ENCODE measurements at regions not wholly inside any gene's neighbourhood (a gene's known extent, or its start where the extent isn't known, plus 50 kb on each side); places are given as distances from the start of the nearest gene placed in this dataset.

GRCh38 chr6:968791-969190, 275.9 kb upstream of the EXOC2 start:
- H3K4me3 ChIP-seq (ENCODE audit: low read depth in 1 of 3, low read length in 3 of 3) = no peak overlapping the region
- FAIRE-seq = no peak
- H3K27ac ChIP-seq (ENCODE audit: low read depth in 1 of 3, low read length in 2 of 3) = no peak overlapping the region
- 92% methylated on average over 7 of the region's 7 CpGs for WGBS, 3 donors
- no peaks in the 10 kb centered on the region for H3K36me3 ChIP-seq (ENCODE audit: control insufficient read depth in 3 of 3, insufficient read depth in 2 of 3, low read depth in 1 of 3, low read length in 3 of 3)
- H3K4me1 ChIP-seq (ENCODE audit: control insufficient read depth in 3 of 3, insufficient read depth in 2 of 3, low read depth in 1 of 3, low read length in 2 of 3) = no peaks in the 10 kb centered on the region
- H3K9me3 ChIP-seq (ENCODE audit: control insufficient read depth in 2 of 2, insufficient read depth in 1 of 2, low read depth in 1 of 2, low read length in 1 of 2) = no peaks in the 10 kb centered on the region
- no peak for DNase-seq
- H3K27me3 ChIP-seq (ENCODE audit: control insufficient read depth in 3 of 3, insufficient read depth in 3 of 3, low read length in 3 of 3) = peaks cover 0 to 2% (median 0%) of the 10 kb centered on the region in 3 donors

GRCh38 chr6:967701-968100, 274.8 kb upstream of the EXOC2 start:
- no peak overlapping the region for H3K4me3 ChIP-seq (ENCODE audit: low read depth in 1 of 3, low read length in 3 of 3)
- FAIRE-seq (no peak), DNase-seq (no peak)
- WGBS, 3 donors = 86 to 95% (median 90%) methylated on average over 4 of the region's 4 CpGs
- no peaks in the 10 kb centered on the region for H3K36me3 ChIP-seq (ENCODE audit: control insufficient read depth in 3 of 3, insufficient read depth in 2 of 3, low read depth in 1 of 3, low read length in 3 of 3)
- no peaks in the 10 kb centered on the region for H3K9me3 ChIP-seq (ENCODE audit: control insufficient read depth in 2 of 2, insufficient read depth in 1 of 2, low read depth in 1 of 2, low read length in 1 of 2)
- no peaks in the 10 kb centered on the region for H3K4me1 ChIP-seq (ENCODE audit: control insufficient read depth in 3 of 3, insufficient read depth in 2 of 3, low read depth in 1 of 3, low read length in 2 of 3)
- H3K27me3 ChIP-seq (ENCODE audit: control insufficient read depth in 3 of 3, insufficient read depth in 3 of 3, low read length in 3 of 3) = peaks cover 0 to under 1% (median 0%) of the 10 kb centered on the region in 3 donors
- H3K27ac ChIP-seq (ENCODE audit: low read depth in 1 of 3, low read length in 2 of 3) = no peak overlapping the region

GRCh38 chr6:965343-965742, 272.4 kb upstream of the EXOC2 start:
- no peaks in the 10 kb centered on the region for H3K36me3 ChIP-seq (ENCODE audit: control insufficient read depth in 3 of 3, insufficient read depth in 2 of 3, low read depth in 1 of 3, low read length in 3 of 3)
- no peak overlapping the region for H3K27ac ChIP-seq (ENCODE audit: low read depth in 1 of 3, low read length in 2 of 3)
- no peaks in the 10 kb centered on the region for H3K9me3 ChIP-seq (ENCODE audit: control insufficient read depth in 2 of 2, insufficient read depth in 1 of 2, low read depth in 1 of 2, low read length in 1 of 2)
- H3K27me3 ChIP-seq (ENCODE audit: control insufficient read depth in 3 of 3, insufficient read depth in 3 of 3, low read length in 3 of 3) = no peaks in the 10 kb centered on the region
- no peaks in the 10 kb centered on the region for H3K4me1 ChIP-seq (ENCODE audit: control insufficient read depth in 3 of 3, insufficient read depth in 2 of 3, low read depth in 1 of 3, low read length in 2 of 3)
- H3K4me3 ChIP-seq (ENCODE audit: low read depth in 1 of 3, low read length in 3 of 3) = no peak overlapping the region
- no peak for DNase-seq
- FAIRE-seq = no peak
- WGBS, 3 donors = 85 to 97% (median 93%) methylated on average over 2 of the region's 2 CpGs

- Histone ChIP-seq H3K27ac (ENCODE audit: low read depth in 1 of 3, low read length in 2 of 3) (no peak overlapping the region), H3K9me3 (ENCODE audit: control insufficient read depth in 2 of 2, insufficient read depth in 1 of 2, low read depth in 1 of 2, low read length in 1 of 2) (no peaks in the 10 kb centered on the region), H3K4me1 (ENCODE audit: control insufficient read depth in 3 of 3, insufficient read depth in 2 of 3, low read depth in 1 of 3, low read length in 2 of 3) (no peaks in the 10 kb centered on the region), H3K27me3 (ENCODE audit: control insufficient read depth in 3 of 3, insufficient read depth in 3 of 3, low read length in 3 of 3) (no peaks in the 10 kb centered on the region), H3K4me3 (ENCODE audit: low read depth in 1 of 3, low read length in 3 of 3) (no peak overlapping the region), H3K36me3 (ENCODE audit: control insufficient read depth in 3 of 3, insufficient read depth in 2 of 3, low read depth in 1 of 3, low read length in 3 of 3) (no peaks in the 10 kb centered on the region)
- WGBS, 3 donors = 85 to 89% (median 88%) methylated on average over 9 of the region's 9 CpGs
- no peak for FAIRE-seq
- DNase-seq = no peak
These were observed 270.5 kb upstream of the EXOC2 start for GRCh38 chr6:963456-963855.

GRCh38 chr6:961407-961960, 268.5 kb upstream of the EXOC2 start:
- H3K4me3 ChIP-seq (ENCODE audit: low read depth in 1 of 3, low read length in 3 of 3) = no peak overlapping the region
- no peak for DNase-seq

GRCh38 chr6:960356-960755, 267.4 kb upstream of the EXOC2 start:
- Histone ChIP-seq H3K4me1 (ENCODE audit: control insufficient read depth in 3 of 3, insufficient read depth in 2 of 3, low read depth in 1 of 3, low read length in 2 of 3) (no peaks in the 10 kb centered on the region), H3K27ac (ENCODE audit: low read depth in 1 of 3, low read length in 2 of 3) (no peak overlapping the region), H3K4me3 (ENCODE audit: low read depth in 1 of 3, low read length in 3 of 3) (no peak overlapping the region), H3K36me3 (ENCODE audit: control insufficient read depth in 3 of 3, insufficient read depth in 2 of 3, low read depth in 1 of 3, low read length in 3 of 3) (no peaks in the 10 kb centered on the region), H3K27me3 (ENCODE audit: control insufficient read depth in 3 of 3, insufficient read depth in 3 of 3, low read length in 3 of 3) (no peaks in the 10 kb centered on the region), H3K9me3 (ENCODE audit: control insufficient read depth in 2 of 2, insufficient read depth in 1 of 2, low read depth in 1 of 2, low read length in 1 of 2) (no peaks in the 10 kb centered on the region)
- WGBS, 3 donors = 77 to 82% (median 78%) methylated on average over 11 of the region's 11 CpGs
- no peak for FAIRE-seq
- no peak for DNase-seq

More at GRCh38 chr6:961407-961960, 268.5 kb upstream of the EXOC2 start:
- Histone ChIP-seq H3K4me1 (ENCODE audit: control insufficient read depth in 3 of 3, insufficient read depth in 2 of 3, low read depth in 1 of 3, low read length in 2 of 3) (no peaks in the 10 kb centered on the region), H3K9me3 (ENCODE audit: control insufficient read depth in 2 of 2, insufficient read depth in 1 of 2, low read depth in 1 of 2, low read length in 1 of 2) (no peaks in the 10 kb centered on the region), H3K27me3 (ENCODE audit: control insufficient read depth in 3 of 3, insufficient read depth in 3 of 3, low read length in 3 of 3) (no peaks in the 10 kb centered on the region), H3K27ac (ENCODE audit: low read depth in 1 of 3, low read length in 2 of 3) (no peak overlapping the region), H3K36me3 (ENCODE audit: control insufficient read depth in 3 of 3, insufficient read depth in 2 of 3, low read depth in 1 of 3, low read length in 3 of 3) (no peaks in the 10 kb centered on the region)
- WGBS, 3 donors = 75 to 87% (median 83%) methylated on average over 10 of the region's 10 CpGs
- FAIRE-seq = no peak

- no peaks in the 10 kb centered on the region for H3K9me3 ChIP-seq (ENCODE audit: control insufficient read depth in 2 of 2, insufficient read depth in 1 of 2, low read depth in 1 of 2, low read length in 1 of 2)
- FAIRE-seq (no peak), DNase-seq (no peak)
- H3K27ac ChIP-seq (ENCODE audit: low read depth in 1 of 3, low read length in 2 of 3) = no peak overlapping the region
- no peak overlapping the region for H3K4me3 ChIP-seq (ENCODE audit: low read depth in 1 of 3, low read length in 3 of 3)
- WGBS, 3 donors = 78 to 87% (median 86%) methylated on average over 5 of the region's 5 CpGs
- no peaks in the 10 kb centered on the region for H3K4me1 ChIP-seq (ENCODE audit: control insufficient read depth in 3 of 3, insufficient read depth in 2 of 3, low read depth in 1 of 3, low read length in 2 of 3)
- no peaks in the 10 kb centered on the region for H3K27me3 ChIP-seq (ENCODE audit: control insufficient read depth in 3 of 3, insufficient read depth in 3 of 3, low read length in 3 of 3)
- H3K36me3 ChIP-seq (ENCODE audit: control insufficient read depth in 3 of 3, insufficient read depth in 2 of 3, low read depth in 1 of 3, low read length in 3 of 3) = no peaks in the 10 kb centered on the region
These were observed 265.5 kb upstream of the EXOC2 start for GRCh38 chr6:958488-958887.

GRCh38 chr6:951399-952181, 258.7 kb upstream of the EXOC2 start:
- no peak for FAIRE-seq
- Histone ChIP-seq H3K4me3 (ENCODE audit: low read depth in 1 of 3, low read length in 3 of 3) (no peak overlapping the region), H3K36me3 (ENCODE audit: control insufficient read depth in 3 of 3, insufficient read depth in 2 of 3, low read depth in 1 of 3, low read length in 3 of 3) (no peaks in the 10 kb centered on the region), H3K27me3 (ENCODE audit: control insufficient read depth in 3 of 3, insufficient read depth in 3 of 3, low read length in 3 of 3) (peaks cover 0 to 2% (median 0%) of the 10 kb centered on the region in 3 donors), H3K27ac (ENCODE audit: low read depth in 1 of 3, low read length in 2 of 3) (no peak overlapping the region), H3K9me3 (ENCODE audit: control insufficient read depth in 2 of 2, insufficient read depth in 1 of 2, low read depth in 1 of 2, low read length in 1 of 2) (no peaks in the 10 kb centered on the region), H3K4me1 (ENCODE audit: control insufficient read depth in 3 of 3, insufficient read depth in 2 of 3, low read depth in 1 of 3, low read length in 2 of 3) (no peaks in the 10 kb centered on the region)
- no peak for DNase-seq
- 56 to 73% (median 71%) methylated on average over 9 of the region's 9 CpGs for whole genome bisulfite sequencing, 3 donors

Data from small intestine (tissue), 7 donors.